ENCODE measurements at regions not wholly inside any gene's neighbourhood (a gene's known extent, or its start where the extent isn't known, plus 50 kb on each side); places are given as distances from the start of the nearest gene placed in this dataset.

GRCh38 chr2:223264541-223265193 lies 212.7 kb downstream of the KCNE4 start:
- H3K4me3 ChIP-seq (replicated peaks; ENCODE audit: low read depth, low read length), result no peak overlapping the region
- no peaks in the 10 kb centered on the region for H3K36me3 ChIP-seq (ENCODE audit: control insufficient read depth, insufficient read depth, low read length)
- no peak for DNase-seq (ENCODE audit: extremely low read depth, insufficient read length)
- no peaks in the 10 kb centered on the region for H3K27me3 ChIP-seq (replicated peaks; ENCODE audit: control insufficient read depth, insufficient read depth, low read length)
- TF ChIP-seq, protein P1, sequence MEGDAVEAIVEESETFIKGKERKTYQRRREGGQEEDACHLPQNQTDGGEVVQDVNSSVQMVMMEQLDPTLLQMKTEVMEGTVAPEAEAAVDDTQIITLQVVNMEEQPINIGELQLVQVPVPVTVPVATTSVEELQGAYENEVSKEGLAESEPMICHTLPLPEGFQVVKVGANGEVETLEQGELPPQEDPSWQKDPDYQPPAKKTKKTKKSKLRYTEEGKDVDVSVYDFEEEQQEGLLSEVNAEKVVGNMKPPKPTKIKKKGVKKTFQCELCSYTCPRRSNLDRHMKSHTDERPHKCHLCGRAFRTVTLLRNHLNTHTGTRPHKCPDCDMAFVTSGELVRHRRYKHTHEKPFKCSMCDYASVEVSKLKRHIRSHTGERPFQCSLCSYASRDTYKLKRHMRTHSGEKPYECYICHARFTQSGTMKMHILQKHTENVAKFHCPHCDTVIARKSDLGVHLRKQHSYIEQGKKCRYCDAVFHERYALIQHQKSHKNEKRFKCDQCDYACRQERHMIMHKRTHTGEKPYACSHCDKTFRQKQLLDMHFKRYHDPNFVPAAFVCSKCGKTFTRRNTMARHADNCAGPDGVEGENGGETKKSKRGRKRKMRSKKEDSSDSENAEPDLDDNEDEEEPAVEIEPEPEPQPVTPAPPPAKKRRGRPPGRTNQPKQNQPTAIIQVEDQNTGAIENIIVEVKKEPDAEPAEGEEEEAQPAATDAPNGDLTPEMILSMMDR (IDR thresholded peaks at IDR 0.05; ENCODE audit: insufficient read depth, low read length, poor library complexity, severe bottlenecking), result no peak

DNA sequence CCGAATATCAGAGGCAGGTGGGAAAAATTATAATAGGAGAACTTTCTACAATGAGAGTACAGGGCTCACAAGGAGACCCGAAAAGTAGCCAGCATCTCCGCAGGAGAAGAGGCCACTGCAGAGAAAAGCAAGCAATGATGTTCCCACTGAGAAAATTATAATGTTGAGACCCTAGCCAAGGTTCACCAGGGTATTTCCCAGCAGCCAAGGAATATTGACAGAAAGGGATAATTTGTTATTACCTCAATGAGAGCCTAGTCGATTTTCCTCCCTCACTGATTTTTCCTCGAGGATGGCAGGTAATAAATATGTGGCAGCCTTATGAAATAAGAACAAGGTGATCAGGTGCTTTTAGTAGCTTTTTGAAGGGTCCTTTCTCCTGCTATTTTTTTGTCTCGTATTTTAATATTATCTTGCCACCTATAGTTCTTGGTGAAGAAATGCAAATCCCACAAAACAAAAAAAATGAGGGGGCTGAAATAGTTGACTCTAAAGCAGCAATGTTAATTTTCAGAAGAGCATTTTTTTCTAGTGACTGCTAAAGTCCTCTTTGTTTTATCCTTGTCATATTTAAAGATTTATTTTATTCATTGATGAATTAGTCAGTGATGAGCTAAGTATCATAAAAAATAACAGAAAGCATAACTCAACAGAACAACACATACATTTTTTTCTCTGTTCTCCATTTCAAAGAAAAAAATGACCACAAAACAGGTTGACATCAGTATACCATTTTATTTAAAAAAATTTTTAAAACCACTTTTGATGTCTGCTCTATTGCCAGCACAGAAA lies 215.4 kb downstream of the KCNE4 start:
- no peak for DNase-seq (ENCODE audit: extremely low read depth, insufficient read length)
- H3K27me3 ChIP-seq (replicated peaks; ENCODE audit: control insufficient read depth, insufficient read depth, low read length), result no peaks in the 10 kb centered on the region
- TF ChIP-seq, protein P1 (IDR thresholded peaks at IDR 0.05; ENCODE audit: insufficient read depth, low read length, poor library complexity, severe bottlenecking), result no peak
- no peak overlapping the region for H3K4me3 ChIP-seq (replicated peaks; ENCODE audit: low read depth, low read length)
- H3K36me3 ChIP-seq (ENCODE audit: control insufficient read depth, insufficient read depth, low read length), result no peaks in the 10 kb centered on the region

GRCh38 chr2:223269386-223269785 lies 217.4 kb downstream of the KCNE4 start:
- H3K27me3 ChIP-seq (replicated peaks; ENCODE audit: control insufficient read depth, insufficient read depth, low read length), result no peaks in the 10 kb centered on the region
- H3K4me3 ChIP-seq (replicated peaks; ENCODE audit: low read depth, low read length), result no peak overlapping the region
- DNase-seq (ENCODE audit: extremely low read depth, insufficient read length), result no peak
- TF ChIP-seq, protein P1 (IDR thresholded peaks at IDR 0.05; ENCODE audit: insufficient read depth, low read length, poor library complexity, severe bottlenecking), result no peak
- no peaks in the 10 kb centered on the region for H3K36me3 ChIP-seq (ENCODE audit: control insufficient read depth, insufficient read depth, low read length)

GRCh38 chr2:223270548-223270947 lies 218.6 kb downstream of the KCNE4 start:
- Histone ChIP-seq H3K27me3 (replicated peaks; ENCODE audit: control insufficient read depth, insufficient read depth, low read length) (no peaks in the 10 kb centered on the region), H3K4me3 (replicated peaks; ENCODE audit: low read depth, low read length) (no peak overlapping the region), H3K36me3 (ENCODE audit: control insufficient read depth, insufficient read depth, low read length) (no peaks in the 10 kb centered on the region)
- TF ChIP-seq, protein P1 (IDR thresholded peaks at IDR 0.05; ENCODE audit: insufficient read depth, low read length, poor library complexity, severe bottlenecking), result no peak
- DNase-seq (ENCODE audit: extremely low read depth, insufficient read length), result no peak

DNA sequence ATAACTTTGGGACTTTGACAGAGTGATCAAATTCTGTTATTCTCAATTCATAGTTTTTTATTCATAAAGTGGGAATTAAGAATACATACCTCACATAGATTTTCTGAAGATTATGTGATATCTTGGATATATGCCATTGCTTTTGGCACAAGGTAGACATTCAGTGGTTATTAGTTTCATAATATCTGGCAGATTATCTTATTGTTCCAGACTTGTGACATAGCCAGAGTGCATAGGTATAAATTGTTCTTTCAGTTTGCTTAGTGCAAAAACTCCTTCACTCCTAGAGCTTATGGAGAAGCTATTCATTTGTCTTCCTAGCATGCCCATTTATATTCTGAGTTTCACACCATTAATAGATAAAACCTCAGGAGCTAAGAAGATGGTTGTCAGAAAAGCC lies 222.0 kb downstream of the KCNE4 start:
- DNase-seq (ENCODE audit: extremely low read depth, insufficient read length), result no peak
- Histone ChIP-seq H3K4me3 (replicated peaks; ENCODE audit: low read depth, low read length) (no peak overlapping the region), H3K36me3 (ENCODE audit: control insufficient read depth, insufficient read depth, low read length) (no peaks in the 10 kb centered on the region), H3K27me3 (replicated peaks; ENCODE audit: control insufficient read depth, insufficient read depth, low read length) (no peaks in the 10 kb centered on the region)
- TF ChIP-seq, protein P1 (IDR thresholded peaks at IDR 0.05; ENCODE audit: insufficient read depth, low read length, poor library complexity, severe bottlenecking), result no peak

Data from GM06990 (cell line).